ENCODE measurements at regions not wholly inside any gene's neighbourhood (a gene's known extent, or its start where the extent isn't known, plus 50 kb on each side); places are given as distances from the start of the nearest gene placed in this dataset.

- TF ChIP-seq CTCF (IDR thresholded peaks at IDR 0.05) (no peak), EZH2 (IDR thresholded peaks at IDR 0.05; ENCODE audit: borderline replicate concordance, insufficient read depth, low read depth, low read length, poor library complexity, severe bottlenecking) (no peak)
Observed at GRCh38 chr4:127355743-127356142, 277.0 kb upstream of the INTU start.

Data from B cell (primary cell).